Type B pancreatic cell (in vitro differentiated cells): ENCODE measurements at regions not wholly inside any gene's neighbourhood (a gene's known extent, or its start where the extent isn't known, plus 50 kb on each side); places are given as distances from the start of the nearest gene placed in this dataset.

Source experiments
- DNase-seq: peaks from one replicate; pipeline ENCODE4 v3.0.0; 2021; ENCODE audit warnings: mixed read lengths; ENCODE audit not compliant: unreplicated experiment; ENCODE audit errors: extremely low spot score
- H3K27ac Mint-ChIP-seq: 2 replicates; pipeline ENCODE4 v1.8.0; 2021; ENCODE audit warnings: mild to moderate bottlenecking, mixed read lengths
- H3K27me3 Mint-ChIP-seq: 2 replicates; pipeline ENCODE4 v1.8.0; 2021; ENCODE audit warnings: mixed read lengths
- H3K36me3 Mint-ChIP-seq: 2 replicates; pipeline ENCODE4 v1.8.0; 2021; ENCODE audit warnings: mixed read lengths
- H3K4me1 Mint-ChIP-seq: one replicate; pipeline ENCODE4 v1.8.0; 2021; ENCODE audit warnings: mixed read lengths; ENCODE audit not compliant: unreplicated experiment
- H3K4me3 Mint-ChIP-seq: 2 replicates; pipeline ENCODE4 v1.8.0; 2021; ENCODE audit warnings: mild to moderate bottlenecking, mixed read lengths
- H3K9me3 Mint-ChIP-seq: 2 replicates; pipeline ENCODE4 v1.8.0; 2021; ENCODE audit warnings: mixed read lengths
- TF ChIP-seq, protein P1 (sequence below): fragments of 200-600 bp; sonication (generic); conservative IDR thresholded peaks from 2 replicates; pipeline ENCODE4 v1.5.0; 2021; ENCODE audit warnings: antibody characterized with exemption, mild to moderate bottlenecking

DNA sequence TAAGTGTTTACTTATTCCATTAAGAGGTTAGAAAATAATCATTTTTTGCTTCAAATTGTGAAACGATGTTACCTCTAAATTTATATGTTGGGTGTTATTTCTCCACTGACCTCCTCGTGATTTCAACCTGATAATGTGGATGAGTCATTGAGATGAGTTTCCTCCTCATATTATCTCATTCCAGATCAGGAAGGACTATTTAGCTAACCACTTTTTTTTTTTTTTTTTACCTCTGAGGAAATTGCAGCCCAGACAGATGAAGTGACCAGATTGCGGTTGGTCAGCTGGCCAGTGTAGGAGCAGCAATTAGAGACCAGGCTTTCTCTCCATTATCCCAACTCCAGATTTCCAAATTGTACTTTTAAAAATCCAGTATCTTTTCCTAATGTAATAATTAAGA, 248.7 kb downstream of the FZD1 start:
- H3K4me1 Mint-ChIP-seq = peaks cover 1% of the 10 kb centered on the region
- TF ChIP-seq, protein P1, sequence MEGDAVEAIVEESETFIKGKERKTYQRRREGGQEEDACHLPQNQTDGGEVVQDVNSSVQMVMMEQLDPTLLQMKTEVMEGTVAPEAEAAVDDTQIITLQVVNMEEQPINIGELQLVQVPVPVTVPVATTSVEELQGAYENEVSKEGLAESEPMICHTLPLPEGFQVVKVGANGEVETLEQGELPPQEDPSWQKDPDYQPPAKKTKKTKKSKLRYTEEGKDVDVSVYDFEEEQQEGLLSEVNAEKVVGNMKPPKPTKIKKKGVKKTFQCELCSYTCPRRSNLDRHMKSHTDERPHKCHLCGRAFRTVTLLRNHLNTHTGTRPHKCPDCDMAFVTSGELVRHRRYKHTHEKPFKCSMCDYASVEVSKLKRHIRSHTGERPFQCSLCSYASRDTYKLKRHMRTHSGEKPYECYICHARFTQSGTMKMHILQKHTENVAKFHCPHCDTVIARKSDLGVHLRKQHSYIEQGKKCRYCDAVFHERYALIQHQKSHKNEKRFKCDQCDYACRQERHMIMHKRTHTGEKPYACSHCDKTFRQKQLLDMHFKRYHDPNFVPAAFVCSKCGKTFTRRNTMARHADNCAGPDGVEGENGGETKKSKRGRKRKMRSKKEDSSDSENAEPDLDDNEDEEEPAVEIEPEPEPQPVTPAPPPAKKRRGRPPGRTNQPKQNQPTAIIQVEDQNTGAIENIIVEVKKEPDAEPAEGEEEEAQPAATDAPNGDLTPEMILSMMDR = no peak
- no peaks in the 10 kb centered on the region for H3K9me3 Mint-ChIP-seq
- no peak overlapping the region for H3K27ac Mint-ChIP-seq
- H3K36me3 Mint-ChIP-seq = no peaks in the 10 kb centered on the region
- H3K4me3 Mint-ChIP-seq = no peak overlapping the region
- DNase-seq = no peak
- H3K27me3 Mint-ChIP-seq = no peaks in the 10 kb centered on the region

DNA sequence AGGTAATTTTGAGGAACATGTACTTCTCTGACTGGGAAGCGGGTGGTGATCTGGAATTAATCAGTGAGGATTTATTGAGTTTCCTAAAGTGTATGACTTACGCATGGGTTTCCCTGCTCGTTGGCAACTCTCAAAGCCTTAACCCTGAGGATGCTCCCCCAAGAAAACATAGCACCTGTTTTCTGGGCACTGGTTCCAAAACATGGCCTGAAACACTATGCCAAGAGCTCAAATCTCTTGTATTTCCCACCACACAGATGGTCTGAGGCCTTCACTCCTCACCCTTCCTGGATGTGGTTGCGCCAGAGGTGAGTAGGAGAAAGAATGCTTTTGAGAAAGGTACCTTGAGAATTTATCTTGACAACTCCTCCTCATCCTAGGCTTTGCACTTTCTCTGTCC, 250.4 kb downstream of the FZD1 start:
- peaks cover 4% of the 10 kb centered on the region for H3K4me1 Mint-ChIP-seq

DNA sequence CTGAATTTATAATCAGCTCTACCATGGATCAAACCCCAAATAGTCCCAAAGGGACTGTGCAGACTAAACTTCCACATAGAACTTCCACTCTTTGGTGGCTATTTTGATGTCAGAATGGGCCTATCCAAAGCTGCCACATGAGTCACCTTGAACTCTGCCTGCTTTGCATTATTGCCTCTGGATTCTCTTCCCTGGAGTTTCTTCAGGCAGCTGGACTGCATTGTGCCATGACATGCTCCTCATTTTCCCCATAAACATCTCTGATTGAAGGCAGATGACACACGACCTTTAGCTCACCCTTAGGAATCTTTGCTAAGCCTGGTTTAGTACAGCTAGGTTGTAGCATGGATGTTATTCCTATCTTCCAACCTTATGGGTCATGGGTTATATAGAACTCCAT, 251.7 kb downstream of the FZD1 start:
- TF ChIP-seq, protein P1 = no peak
- Mint-ChIP-seq H3K4me3 (no peak overlapping the region), H3K27me3 (no peaks in the 10 kb centered on the region), H3K27ac (no peak overlapping the region), H3K4me1 (peaks cover 4% of the 10 kb centered on the region), H3K9me3 (no peaks in the 10 kb centered on the region), H3K36me3 (no peaks in the 10 kb centered on the region)
- DNase-seq = no peak

More for the DNA sequence above, 250.4 kb downstream of the FZD1 start:
- TF ChIP-seq, protein P1 = no peak
- H3K27ac Mint-ChIP-seq = no peak overlapping the region
- DNase-seq = no peak
- no peaks in the 10 kb centered on the region for H3K36me3 Mint-ChIP-seq
- no peaks in the 10 kb centered on the region for H3K9me3 Mint-ChIP-seq
- no peaks in the 10 kb centered on the region for H3K27me3 Mint-ChIP-seq
- no peak overlapping the region for H3K4me3 Mint-ChIP-seq

DNA sequence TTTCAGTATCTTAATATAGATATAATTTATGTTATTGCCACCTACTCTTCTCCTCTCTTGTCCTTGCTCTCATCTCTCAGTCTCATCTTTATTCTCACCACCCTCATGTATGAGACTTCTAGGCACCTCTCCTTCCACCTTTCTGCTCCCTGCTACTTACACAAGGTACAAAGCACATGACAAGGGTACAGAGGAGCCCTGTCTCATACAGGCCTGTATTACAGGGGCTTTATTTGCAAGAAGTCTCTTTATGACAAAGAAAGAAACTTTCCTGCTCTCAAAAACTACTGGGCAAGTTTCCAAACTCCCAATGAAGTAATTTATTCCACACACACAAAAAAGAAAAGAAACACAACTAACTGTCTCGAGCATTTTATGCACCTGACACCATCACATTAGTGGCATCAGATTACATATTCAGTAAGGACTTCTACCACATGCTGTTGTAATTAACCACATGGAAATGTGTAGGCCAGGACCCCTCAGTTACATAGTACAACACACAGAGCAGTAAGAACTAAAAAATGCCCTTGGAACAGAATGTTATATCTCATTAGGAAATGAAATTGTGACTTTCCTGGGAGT, 253.1 kb downstream of the FZD1 start:
- TF ChIP-seq, protein P1 = no peak
- H3K27me3 Mint-ChIP-seq = no peaks in the 10 kb centered on the region
- no peak overlapping the region for H3K27ac Mint-ChIP-seq
- no peak for DNase-seq
- H3K4me3 Mint-ChIP-seq = no peak overlapping the region
- peaks cover 4% of the 10 kb centered on the region for H3K4me1 Mint-ChIP-seq
- H3K36me3 Mint-ChIP-seq = no peaks in the 10 kb centered on the region
- H3K9me3 Mint-ChIP-seq = no peaks in the 10 kb centered on the region

DNA sequence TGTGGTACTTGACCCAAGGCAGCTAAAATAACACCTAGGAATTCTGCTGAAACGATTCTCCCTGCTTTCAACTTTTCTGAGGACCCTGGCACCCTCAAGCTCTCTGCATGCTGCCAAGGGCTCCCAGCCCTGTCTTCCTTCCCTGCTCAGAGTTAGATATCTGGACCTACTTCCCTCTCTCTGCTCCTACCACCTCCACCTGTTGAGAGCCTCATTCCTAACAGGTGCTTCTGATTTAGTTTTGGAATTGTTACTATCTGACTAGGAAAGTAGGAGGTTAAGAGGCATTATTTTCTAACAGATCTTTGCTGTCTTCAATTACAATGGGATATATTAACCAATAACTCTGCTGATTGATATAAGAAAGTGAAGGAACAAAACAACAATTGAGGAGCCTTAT, 253.8 kb downstream of the FZD1 start:
- DNase-seq = no peak
- Mint-ChIP-seq H3K9me3 (no peaks in the 10 kb centered on the region), H3K27ac (no peak overlapping the region), H3K36me3 (no peaks in the 10 kb centered on the region), H3K4me3 (no peak overlapping the region), H3K4me1 (peaks cover 4% of the 10 kb centered on the region), H3K27me3 (no peaks in the 10 kb centered on the region)
- TF ChIP-seq, protein P1 = no peak
